Smooth muscle cell (in vitro differentiated cells): ENCODE measurements at regions not wholly inside any gene's neighbourhood (a gene's known extent, or its start where the extent isn't known, plus 50 kb on each side); places are given as distances from the start of the nearest gene placed in this dataset.

Experiments
- DNase-seq: peaks from one replicate; lab custom pipeline; 2025; ENCODE audit not compliant: unreplicated experiment; lab: John Stamatoyannopoulos, UW
- H2AFZ ChIP-seq: fragments of 200-600 bp; sonication (generic); 2 replicates; pipeline ENCODE4 v1.6.0; 2016; ENCODE audit warnings: antibody characterized with exemption, low read depth, mild to moderate bottlenecking
- H3F3A ChIP-seq: fragments of 200-600 bp; sonication (generic); 2 replicates; pipeline ENCODE4 v1.6.0; 2017; ENCODE audit warnings: antibody characterized with exemption, low read depth
- H3K27ac ChIP-seq: fragments of 200-600 bp; sonication (generic); 2 replicates; pipeline ENCODE4 v1.5.1; 2016; ENCODE audit warnings: low read depth, mild to moderate bottlenecking
- H3K27me3 ChIP-seq: fragments of 200-600 bp; sonication (generic); 2 replicates; pipeline ENCODE4 v1.6.1; 2016; ENCODE audit warnings: low read depth, mild to moderate bottlenecking
- H3K36me3 ChIP-seq: fragments of 200-600 bp; sonication (generic); 2 replicates; pipeline ENCODE4 v1.5.1; 2016; ENCODE audit warnings: low read depth
- H3K4me1 ChIP-seq: fragments of 200-600 bp; sonication (generic); 2 replicates; pipeline ENCODE4 v1.5.1; 2016; ENCODE audit warnings: low read depth
- H3K4me2 ChIP-seq: fragments of 200-600 bp; sonication (generic); 2 replicates; pipeline ENCODE4 v1.6.0; 2016; ENCODE audit warnings: mild to moderate bottlenecking
- H3K4me3 ChIP-seq: fragments of 200-600 bp; sonication (generic); 2 replicates; pipeline ENCODE4 v1.5.1; 2016; ENCODE audit warnings: mild to moderate bottlenecking
- H3K79me2 ChIP-seq: fragments of 200-600 bp; sonication (generic); 2 replicates; pipeline ENCODE4 v1.6.0; 2016; ENCODE audit warnings: low read depth, mild to moderate bottlenecking
- H3K9ac ChIP-seq: fragments of 200-600 bp; sonication (generic); 2 replicates; pipeline ENCODE4 v1.6.0; 2016; ENCODE audit warnings: low read depth
- H3K9me3 ChIP-seq: fragments of 200-600 bp; sonication (generic); replicated peaks from 2 replicates; pipeline ENCODE4 v1.5.1; 2016; ENCODE audit warnings: low read depth
- H4K20me1 ChIP-seq: fragments of 200-600 bp; sonication (generic); 2 replicates; pipeline ENCODE4 v1.6.0; 2016; ENCODE audit warnings: low read depth
- CTCF ChIP-seq: fragments of 200-600 bp; sonication (generic); IDR thresholded peaks from 2 replicates; pipeline ENCODE4 v1.5.1; 2017; ENCODE audit warnings: borderline replicate concordance, mild to moderate bottlenecking, antibody characterized with exemption; ENCODE audit not compliant: insufficient read depth, poor library complexity, severe bottlenecking
- WGBS: methylation state at CpG from one replicate; pipeline ENCODE4 v1.1.7; 2016; ENCODE audit warnings: low lambda C conversion rate; 5-methylcytosine and 5-hydroxymethylcytosine counted together

GRCh38 chr13:39892721-39893685 is 237.5 kb downstream of the COG6 start:
- DNase-seq: no peak
- Histone ChIP-seq H3K27ac (peak overlapping the region; percentile 41), H3K36me3 (no peaks in the 10 kb centered on the region), H3F3A (no peaks in the 10 kb centered on the region), H3K27me3 (no peaks in the 10 kb centered on the region), H2AFZ (peak overlapping the region; percentile 20), H3K4me1 (no peaks in the 10 kb centered on the region), H3K4me3 (no peak overlapping the region), H3K9me3 (no peaks in the 10 kb centered on the region), H3K4me2 (peak overlapping the region; percentile 17), H4K20me1 (no peaks in the 10 kb centered on the region), H3K9ac (no peak overlapping the region), H3K79me2 (no peaks in the 10 kb centered on the region)
- 55% methylated on average over 10 of the region's 10 CpGs for WGBS
- no peak for TF ChIP-seq CTCF

GRCh38 chr13:39893808-39894207 is 238.3 kb downstream of the COG6 start:
- Histone ChIP-seq H3K4me2 (no peak overlapping the region), H3K79me2 (no peaks in the 10 kb centered on the region), H3K27ac (no peak overlapping the region), H3K27me3 (no peaks in the 10 kb centered on the region), H3K36me3 (no peaks in the 10 kb centered on the region), H3K9ac (no peak overlapping the region), H2AFZ (peak overlapping the region; percentile 11), H3K4me1 (no peaks in the 10 kb centered on the region), H4K20me1 (no peaks in the 10 kb centered on the region), H3K9me3 (no peaks in the 10 kb centered on the region), H3K4me3 (no peak overlapping the region), H3F3A (no peaks in the 10 kb centered on the region)
- no peak for DNase-seq
- TF ChIP-seq CTCF: no peak
- 94% methylated on average over 1 of the region's 1 CpG for WGBS

GRCh38 chr13:39894586-39894985 is 239.1 kb downstream of the COG6 start:
- no peak overlapping the region for H3K4me2 ChIP-seq
- H3K79me2 ChIP-seq: no peaks in the 10 kb centered on the region
- no peak for TF ChIP-seq CTCF
- H3K9me3 ChIP-seq: no peaks in the 10 kb centered on the region
- no peaks in the 10 kb centered on the region for H3F3A ChIP-seq
- WGBS: 93% methylated on average over 5 of the region's 5 CpGs
- H3K4me1 ChIP-seq: no peaks in the 10 kb centered on the region
- no peak overlapping the region for H2AFZ ChIP-seq
- no peak overlapping the region for H3K4me3 ChIP-seq
- peak overlapping the region; percentile 4 for H3K27ac ChIP-seq
- no peaks in the 10 kb centered on the region for H3K36me3 ChIP-seq
- no peak for DNase-seq
- no peaks in the 10 kb centered on the region for H3K27me3 ChIP-seq
- H3K9ac ChIP-seq: no peak overlapping the region
- no peaks in the 10 kb centered on the region for H4K20me1 ChIP-seq

- no peak overlapping the region for H3K4me2 ChIP-seq
- TF ChIP-seq CTCF: no peak
- DNase-seq: no peak
- no peaks in the 10 kb centered on the region for H3K9me3 ChIP-seq
- H3K27me3 ChIP-seq: no peaks in the 10 kb centered on the region
- WGBS: 38% methylated on average over 3 of the region's 3 CpGs
- H3K9ac ChIP-seq: no peak overlapping the region
- no peaks in the 10 kb centered on the region for H4K20me1 ChIP-seq
- no peak overlapping the region for H3K4me3 ChIP-seq
- no peaks in the 10 kb centered on the region for H3K79me2 ChIP-seq
- H3K27ac ChIP-seq: peak overlapping the region; percentile 4
- no peaks in the 10 kb centered on the region for H3K4me1 ChIP-seq
- H3F3A ChIP-seq: no peaks in the 10 kb centered on the region
- H2AFZ ChIP-seq: no peak overlapping the region
- no peaks in the 10 kb centered on the region for H3K36me3 ChIP-seq
Measured at GRCh38 chr13:39895254-39895653, 239.8 kb downstream of the COG6 start.
